Type B pancreatic cell (in vitro differentiated cells): ENCODE measurements at regions not wholly inside any gene's neighbourhood (a gene's known extent, or its start where the extent isn't known, plus 50 kb on each side); places are given as distances from the start of the nearest gene placed in this dataset.

Experiments
- DNase-seq: peaks from one replicate; pipeline ENCODE4 v3.0.0; 2021; ENCODE audit warnings: mixed read lengths; ENCODE audit not compliant: unreplicated experiment; ENCODE audit errors: extremely low spot score
- H3K27ac Mint-ChIP-seq: 2 replicates; pipeline ENCODE4 v1.8.0; 2021; ENCODE audit warnings: mild to moderate bottlenecking, mixed read lengths
- H3K27me3 Mint-ChIP-seq: 2 replicates; pipeline ENCODE4 v1.8.0; 2021; ENCODE audit warnings: mixed read lengths
- H3K36me3 Mint-ChIP-seq: 2 replicates; pipeline ENCODE4 v1.8.0; 2021; ENCODE audit warnings: mixed read lengths
- H3K4me1 Mint-ChIP-seq: one replicate; pipeline ENCODE4 v1.8.0; 2021; ENCODE audit warnings: mixed read lengths; ENCODE audit not compliant: unreplicated experiment
- H3K4me3 Mint-ChIP-seq: 2 replicates; pipeline ENCODE4 v1.8.0; 2021; ENCODE audit warnings: mild to moderate bottlenecking, mixed read lengths
- H3K9me3 Mint-ChIP-seq: 2 replicates; pipeline ENCODE4 v1.8.0; 2021; ENCODE audit warnings: mixed read lengths
- TF ChIP-seq, protein P1 (sequence below): fragments of 200-600 bp; sonication (generic); conservative IDR thresholded peaks from 2 replicates; pipeline ENCODE4 v1.5.0; 2021; ENCODE audit warnings: antibody characterized with exemption, mild to moderate bottlenecking

DNA sequence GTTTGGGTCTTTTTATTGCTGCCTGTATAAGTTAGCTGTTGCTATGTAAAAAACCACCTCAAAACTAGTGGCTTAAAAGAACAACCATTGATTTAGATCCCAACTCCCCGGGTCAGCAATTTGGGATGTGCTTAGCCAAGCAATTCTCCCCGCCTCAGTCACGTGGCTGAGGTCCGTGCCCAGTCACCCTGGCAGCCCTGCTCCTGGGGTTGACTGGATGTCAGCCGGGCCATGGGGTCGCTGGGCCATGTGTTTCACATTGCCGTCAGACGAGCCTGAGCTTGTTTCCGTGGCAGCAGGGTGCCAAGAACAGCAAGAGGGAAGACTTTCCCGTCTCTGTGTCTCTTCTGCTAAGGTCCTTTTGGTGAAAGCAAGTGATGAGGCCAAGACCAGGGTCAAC, 345.7 kb upstream of the FAT1 start:
- Mint-ChIP-seq H3K9me3 (no peaks in the 10 kb centered on the region), H3K27me3 (peaks cover 13% of the 10 kb centered on the region), H3K27ac (no peak overlapping the region), H3K4me1 (peaks cover 6% of the 10 kb centered on the region), H3K4me3 (no peak overlapping the region), H3K36me3 (no peaks in the 10 kb centered on the region)
- DNase-seq = no peak
- TF ChIP-seq, protein P1, sequence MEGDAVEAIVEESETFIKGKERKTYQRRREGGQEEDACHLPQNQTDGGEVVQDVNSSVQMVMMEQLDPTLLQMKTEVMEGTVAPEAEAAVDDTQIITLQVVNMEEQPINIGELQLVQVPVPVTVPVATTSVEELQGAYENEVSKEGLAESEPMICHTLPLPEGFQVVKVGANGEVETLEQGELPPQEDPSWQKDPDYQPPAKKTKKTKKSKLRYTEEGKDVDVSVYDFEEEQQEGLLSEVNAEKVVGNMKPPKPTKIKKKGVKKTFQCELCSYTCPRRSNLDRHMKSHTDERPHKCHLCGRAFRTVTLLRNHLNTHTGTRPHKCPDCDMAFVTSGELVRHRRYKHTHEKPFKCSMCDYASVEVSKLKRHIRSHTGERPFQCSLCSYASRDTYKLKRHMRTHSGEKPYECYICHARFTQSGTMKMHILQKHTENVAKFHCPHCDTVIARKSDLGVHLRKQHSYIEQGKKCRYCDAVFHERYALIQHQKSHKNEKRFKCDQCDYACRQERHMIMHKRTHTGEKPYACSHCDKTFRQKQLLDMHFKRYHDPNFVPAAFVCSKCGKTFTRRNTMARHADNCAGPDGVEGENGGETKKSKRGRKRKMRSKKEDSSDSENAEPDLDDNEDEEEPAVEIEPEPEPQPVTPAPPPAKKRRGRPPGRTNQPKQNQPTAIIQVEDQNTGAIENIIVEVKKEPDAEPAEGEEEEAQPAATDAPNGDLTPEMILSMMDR = no peak

DNA sequence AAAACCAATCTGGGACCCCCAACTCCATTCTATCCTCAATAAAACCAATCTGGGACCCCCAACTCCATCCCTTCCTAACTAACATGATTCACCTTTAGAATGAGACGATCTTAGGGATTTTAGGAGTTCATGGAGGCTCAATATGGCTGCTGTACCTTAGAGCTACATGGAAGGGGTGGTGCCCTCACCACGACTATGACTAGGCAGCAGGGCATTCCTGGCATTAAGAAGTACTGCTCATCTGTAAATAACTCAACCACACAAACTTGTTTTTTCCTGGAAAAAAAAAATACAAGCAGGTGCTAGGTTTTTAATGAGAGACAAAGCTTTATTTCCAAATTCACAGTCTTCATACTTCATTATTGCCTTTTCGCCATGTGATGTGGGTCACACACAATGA, 346.5 kb upstream of the FAT1 start:
- TF ChIP-seq, protein P1 = no peak
- H3K36me3 Mint-ChIP-seq = no peaks in the 10 kb centered on the region
- H3K4me1 Mint-ChIP-seq = peaks cover 6% of the 10 kb centered on the region
- DNase-seq = no peak
- peaks cover 14% of the 10 kb centered on the region for H3K27me3 Mint-ChIP-seq
- no peak overlapping the region for H3K27ac Mint-ChIP-seq
- H3K9me3 Mint-ChIP-seq = no peaks in the 10 kb centered on the region
- H3K4me3 Mint-ChIP-seq = no peak overlapping the region

DNA sequence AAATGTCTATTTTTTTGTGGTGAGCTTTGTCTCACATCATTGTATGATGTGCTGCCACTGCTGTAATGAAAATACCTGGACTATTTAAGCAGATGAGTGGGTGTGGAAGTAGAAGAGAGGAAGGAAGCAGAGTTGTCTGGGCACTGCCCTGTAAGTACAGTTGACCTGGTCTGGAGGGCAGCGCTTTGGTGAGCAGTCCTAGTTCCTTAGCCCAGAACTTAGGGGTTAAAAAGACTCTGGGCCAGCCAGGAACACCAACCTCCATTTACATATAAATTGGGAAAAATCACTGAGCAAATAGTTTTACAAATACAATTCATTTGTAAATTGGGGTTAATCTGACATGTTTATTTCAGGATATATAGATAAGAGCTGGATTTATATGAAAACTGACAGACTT, 347.1 kb upstream of the FAT1 start:
- Mint-ChIP-seq H3K36me3 (no peaks in the 10 kb centered on the region), H3K4me3 (no peak overlapping the region), H3K4me1 (peaks cover 6% of the 10 kb centered on the region), H3K9me3 (no peaks in the 10 kb centered on the region), H3K27me3 (peaks cover 14% of the 10 kb centered on the region), H3K27ac (no peak overlapping the region)
- DNase-seq = no peak
- TF ChIP-seq, protein P1 = no peak

DNA sequence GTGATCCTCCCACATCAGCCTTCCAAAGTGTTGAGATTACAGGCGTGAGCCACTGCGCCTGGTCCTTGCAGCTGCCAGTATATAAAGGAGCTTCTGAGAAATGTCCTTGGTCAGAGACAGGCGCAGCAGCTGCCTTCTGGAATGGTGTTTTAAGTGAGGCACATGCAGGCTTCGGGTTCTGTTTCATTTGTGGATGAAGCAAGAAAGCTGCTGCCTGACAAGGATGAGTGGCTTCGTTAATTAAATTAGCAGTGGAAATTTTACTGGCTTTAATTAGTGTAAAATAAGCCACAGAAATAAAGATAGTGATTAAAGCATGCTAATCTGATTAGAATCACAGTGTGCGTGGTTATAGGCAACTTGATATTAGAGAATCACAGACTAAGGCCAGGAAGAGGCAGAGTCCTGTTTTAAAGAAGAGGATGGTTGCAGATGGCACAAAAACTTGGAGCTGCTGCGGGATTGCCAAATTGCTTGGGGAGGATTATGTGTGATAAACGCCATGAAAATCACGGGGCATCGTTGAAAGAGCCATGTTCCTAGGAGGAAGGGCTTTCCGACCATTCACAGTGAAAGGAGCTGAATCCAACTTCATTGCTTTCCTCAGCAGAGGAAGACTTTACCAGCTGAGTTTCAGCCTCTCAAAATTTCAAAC, 348.4 kb upstream of the FAT1 start:
- no peak for DNase-seq
- Mint-ChIP-seq H3K27me3 (peaks cover 14% of the 10 kb centered on the region), H3K36me3 (no peaks in the 10 kb centered on the region), H3K4me1 (peaks cover 6% of the 10 kb centered on the region), H3K27ac (no peak overlapping the region), H3K9me3 (no peaks in the 10 kb centered on the region), H3K4me3 (no peak overlapping the region)
- TF ChIP-seq, protein P1 = no peak

DNA sequence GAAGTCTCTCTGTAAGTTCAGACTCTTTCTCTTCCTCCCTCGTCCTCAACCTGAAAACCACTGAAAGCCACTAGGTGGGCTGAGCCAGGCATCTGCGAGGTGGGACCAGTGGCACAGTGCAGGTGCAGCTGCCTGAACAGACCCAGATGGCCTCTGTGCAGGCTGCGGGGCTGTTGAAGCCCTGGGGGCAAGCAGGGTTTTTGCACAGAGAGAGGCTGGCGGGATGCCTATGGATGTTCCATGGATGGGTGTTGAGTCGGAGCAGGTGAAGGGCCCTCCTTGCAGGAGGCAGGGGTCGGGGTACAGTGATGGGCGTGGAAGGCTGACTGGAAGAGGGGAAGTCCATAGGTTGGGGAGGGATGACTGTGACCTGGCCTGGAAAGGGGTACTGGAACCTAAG, 350.2 kb upstream of the FAT1 start:
- H3K4me3 Mint-ChIP-seq = no peak overlapping the region
- H3K27ac Mint-ChIP-seq = no peak overlapping the region
- H3K4me1 Mint-ChIP-seq = peaks cover 6% of the 10 kb centered on the region
- H3K27me3 Mint-ChIP-seq = peaks cover 14% of the 10 kb centered on the region
- no peaks in the 10 kb centered on the region for H3K9me3 Mint-ChIP-seq
- TF ChIP-seq, protein P1 = no peak
- no peak for DNase-seq
- no peaks in the 10 kb centered on the region for H3K36me3 Mint-ChIP-seq

DNA sequence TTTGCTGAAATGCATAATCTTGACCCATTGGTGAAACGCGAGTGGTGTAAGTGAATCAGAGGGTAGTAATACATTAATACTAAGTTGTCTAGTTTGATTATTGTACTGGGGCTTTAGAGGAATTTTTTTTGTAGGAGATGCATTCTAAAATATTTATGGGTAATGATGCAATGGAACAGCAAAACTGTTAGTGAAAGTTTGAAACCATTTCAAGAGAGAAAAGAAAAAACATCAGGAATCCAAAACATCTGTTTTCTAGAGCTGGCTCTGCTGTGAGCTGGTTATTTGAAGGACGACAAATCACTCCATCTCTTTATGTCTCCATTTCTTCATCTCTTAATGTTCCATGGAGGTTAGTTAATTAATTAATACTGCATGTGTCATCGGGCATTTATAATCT, 351.9 kb upstream of the FAT1 start:
- no peaks in the 10 kb centered on the region for H3K9me3 Mint-ChIP-seq
- H3K36me3 Mint-ChIP-seq = no peaks in the 10 kb centered on the region
- H3K4me1 Mint-ChIP-seq = peaks cover 6% of the 10 kb centered on the region
- TF ChIP-seq, protein P1 = no peak
- no peak overlapping the region for H3K27ac Mint-ChIP-seq
- DNase-seq = no peak
- H3K27me3 Mint-ChIP-seq = peaks cover 13% of the 10 kb centered on the region
- no peak overlapping the region for H3K4me3 Mint-ChIP-seq
